GM19324 (cell line): ENCODE measurements at regions not wholly inside any gene's neighbourhood (a gene's known extent, or its start where the extent isn't known, plus 50 kb on each side); places are given as distances from the start of the nearest gene placed in this dataset.

Source experiments
- ATAC-seq: cut with Tn5 transposase; IDR thresholded peaks from one replicate; pipeline ENCODE4 v1.9.1; 2021; ENCODE audit warnings: mild to moderate bottlenecking, moderate library complexity; ENCODE audit not compliant: unreplicated experiment, low FRiP score

- no peak for ATAC-seq
Measured at GRCh38 chr4:165610679-165611437, 232.1 kb downstream of the CPE start.

- peak; percentile 96 for ATAC-seq
Measured at GRCh38 chr4:165612936-165613335, 234.1 kb downstream of the CPE start.

- no peak for ATAC-seq
Measured at GRCh38 chr4:165613581-165613980, 234.8 kb downstream of the CPE start.

GRCh38 chr4:165620913-165621312 lies 242.1 kb downstream of the CPE start:
- no peak for ATAC-seq

- ATAC-seq = no peak
Measured at GRCh38 chr4:165621983-165622382, 243.2 kb downstream of the CPE start.

- ATAC-seq = no peak
Measured at GRCh38 chr4:165625281-165625680, 246.5 kb downstream of the CPE start.

- no peak for ATAC-seq
Measured at GRCh38 chr4:165626316-165626715, 246.7 kb upstream of the TLL1 start.

GRCh38 chr4:165627128-165627527 lies 245.9 kb upstream of the TLL1 start:
- no peak for ATAC-seq

GRCh38 chr4:165627548-165627947 lies 245.5 kb upstream of the TLL1 start:
- ATAC-seq = no peak

GRCh38 chr4:165628572-165628971 lies 244.5 kb upstream of the TLL1 start:
- ATAC-seq = no peak

- ATAC-seq = no peak
Measured at GRCh38 chr4:165630671-165631070, 242.4 kb upstream of the TLL1 start.

GRCh38 chr4:165631208-165631894 lies 241.7 kb upstream of the TLL1 start:
- ATAC-seq = no peak

- no peak for ATAC-seq
Measured at GRCh38 chr4:165631912-165632311, 241.1 kb upstream of the TLL1 start.

- ATAC-seq = no peak
Measured at GRCh38 chr4:165634766-165635165, 238.3 kb upstream of the TLL1 start.

GRCh38 chr4:165635381-165635780 lies 237.7 kb upstream of the TLL1 start:
- ATAC-seq = no peak

- no peak for ATAC-seq
Measured at GRCh38 chr4:165635951-165636350, 237.1 kb upstream of the TLL1 start.

GRCh38 chr4:165651901-165652300 lies 221.1 kb upstream of the TLL1 start:
- no peak for ATAC-seq

- no peak for ATAC-seq
Measured at GRCh38 chr4:165654556-165654955, 218.5 kb upstream of the TLL1 start.

GRCh38 chr4:165656399-165656798 lies 216.6 kb upstream of the TLL1 start:
- no peak for ATAC-seq

- ATAC-seq = no peak
Measured at GRCh38 chr4:165656829-165657490, 216.1 kb upstream of the TLL1 start.

- ATAC-seq = no peak
Measured at GRCh38 chr4:165662341-165662740, 210.7 kb upstream of the TLL1 start.

- no peak for ATAC-seq
Measured at GRCh38 chr4:165663411-165663810, 209.6 kb upstream of the TLL1 start.
